ENCODE measurements at regions not wholly inside any gene's neighbourhood (a gene's known extent, or its start where the extent isn't known, plus 50 kb on each side); places are given as distances from the start of the nearest gene placed in this dataset.

- TF ChIP-seq, protein P1, sequence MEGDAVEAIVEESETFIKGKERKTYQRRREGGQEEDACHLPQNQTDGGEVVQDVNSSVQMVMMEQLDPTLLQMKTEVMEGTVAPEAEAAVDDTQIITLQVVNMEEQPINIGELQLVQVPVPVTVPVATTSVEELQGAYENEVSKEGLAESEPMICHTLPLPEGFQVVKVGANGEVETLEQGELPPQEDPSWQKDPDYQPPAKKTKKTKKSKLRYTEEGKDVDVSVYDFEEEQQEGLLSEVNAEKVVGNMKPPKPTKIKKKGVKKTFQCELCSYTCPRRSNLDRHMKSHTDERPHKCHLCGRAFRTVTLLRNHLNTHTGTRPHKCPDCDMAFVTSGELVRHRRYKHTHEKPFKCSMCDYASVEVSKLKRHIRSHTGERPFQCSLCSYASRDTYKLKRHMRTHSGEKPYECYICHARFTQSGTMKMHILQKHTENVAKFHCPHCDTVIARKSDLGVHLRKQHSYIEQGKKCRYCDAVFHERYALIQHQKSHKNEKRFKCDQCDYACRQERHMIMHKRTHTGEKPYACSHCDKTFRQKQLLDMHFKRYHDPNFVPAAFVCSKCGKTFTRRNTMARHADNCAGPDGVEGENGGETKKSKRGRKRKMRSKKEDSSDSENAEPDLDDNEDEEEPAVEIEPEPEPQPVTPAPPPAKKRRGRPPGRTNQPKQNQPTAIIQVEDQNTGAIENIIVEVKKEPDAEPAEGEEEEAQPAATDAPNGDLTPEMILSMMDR (conservative IDR thresholded peaks at IDR 0.05; ENCODE audit: low read length) = no peak
- TF ChIP-seq EZH2phosphoT487 (IDR thresholded peaks at IDR 0.05; ENCODE audit: borderline replicate concordance) = no peak
These were observed 90.0 kb upstream of the LRRN2 start for GRCh38 chr1:204775546-204775945.
